SU-DHL-6 (cell line): ENCODE measurements at regions not wholly inside any gene's neighbourhood (a gene's known extent, or its start where the extent isn't known, plus 50 kb on each side); places are given as distances from the start of the nearest gene placed in this dataset.

Source experiments
- EZH2phosphoT487 ChIP-seq: fragments of 200-600 bp; sonication (generic), shearing (Covaris generic); conservative IDR thresholded peaks from 2 replicates; pipeline ENCODE4 v1.6.1; 2018; ENCODE audit warnings: mild to moderate bottlenecking, antibody characterized with exemption, low read length, moderate library complexity, mixed read lengths
- TF ChIP-seq, protein P1 (sequence below): fragments of 200-600 bp; sonication (generic); IDR thresholded peaks from one replicate; pipeline ENCODE4 v1.5.1; 2017; ENCODE audit warnings: antibody characterized with exemption, mild to moderate bottlenecking, low read length, moderate library complexity; ENCODE audit not compliant: insufficient read depth, poor library complexity, severe bottlenecking

DNA sequence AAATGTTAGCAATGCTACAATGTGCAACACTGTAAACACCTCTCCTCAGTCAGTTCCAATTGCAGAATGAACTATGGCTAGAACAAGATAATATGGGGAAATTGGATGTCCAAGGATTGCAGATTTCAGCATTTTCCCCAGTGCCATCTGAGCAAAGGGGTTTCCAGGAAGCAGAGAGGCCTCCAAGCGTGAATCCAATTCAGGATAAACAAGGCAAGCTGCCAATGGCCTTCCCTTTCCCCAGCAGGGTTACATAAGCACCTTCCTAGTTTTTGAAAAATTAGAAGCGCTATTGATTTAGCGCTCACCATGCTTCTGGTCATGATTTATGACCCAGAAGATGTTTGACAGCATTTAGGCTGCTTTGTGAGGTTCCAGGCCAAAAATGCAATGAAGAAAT lies 223.0 kb upstream of the GATB start:
- TF ChIP-seq, protein P1, sequence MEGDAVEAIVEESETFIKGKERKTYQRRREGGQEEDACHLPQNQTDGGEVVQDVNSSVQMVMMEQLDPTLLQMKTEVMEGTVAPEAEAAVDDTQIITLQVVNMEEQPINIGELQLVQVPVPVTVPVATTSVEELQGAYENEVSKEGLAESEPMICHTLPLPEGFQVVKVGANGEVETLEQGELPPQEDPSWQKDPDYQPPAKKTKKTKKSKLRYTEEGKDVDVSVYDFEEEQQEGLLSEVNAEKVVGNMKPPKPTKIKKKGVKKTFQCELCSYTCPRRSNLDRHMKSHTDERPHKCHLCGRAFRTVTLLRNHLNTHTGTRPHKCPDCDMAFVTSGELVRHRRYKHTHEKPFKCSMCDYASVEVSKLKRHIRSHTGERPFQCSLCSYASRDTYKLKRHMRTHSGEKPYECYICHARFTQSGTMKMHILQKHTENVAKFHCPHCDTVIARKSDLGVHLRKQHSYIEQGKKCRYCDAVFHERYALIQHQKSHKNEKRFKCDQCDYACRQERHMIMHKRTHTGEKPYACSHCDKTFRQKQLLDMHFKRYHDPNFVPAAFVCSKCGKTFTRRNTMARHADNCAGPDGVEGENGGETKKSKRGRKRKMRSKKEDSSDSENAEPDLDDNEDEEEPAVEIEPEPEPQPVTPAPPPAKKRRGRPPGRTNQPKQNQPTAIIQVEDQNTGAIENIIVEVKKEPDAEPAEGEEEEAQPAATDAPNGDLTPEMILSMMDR: no peak
- no peak for TF ChIP-seq EZH2phosphoT487
